ENCODE measurements at regions not wholly inside any gene's neighbourhood (a gene's known extent, or its start where the extent isn't known, plus 50 kb on each side); places are given as distances from the start of the nearest gene placed in this dataset.
A peak's percentile ranks its signal among the peaks of the same experiment; 100 is the strongest.

DNA sequence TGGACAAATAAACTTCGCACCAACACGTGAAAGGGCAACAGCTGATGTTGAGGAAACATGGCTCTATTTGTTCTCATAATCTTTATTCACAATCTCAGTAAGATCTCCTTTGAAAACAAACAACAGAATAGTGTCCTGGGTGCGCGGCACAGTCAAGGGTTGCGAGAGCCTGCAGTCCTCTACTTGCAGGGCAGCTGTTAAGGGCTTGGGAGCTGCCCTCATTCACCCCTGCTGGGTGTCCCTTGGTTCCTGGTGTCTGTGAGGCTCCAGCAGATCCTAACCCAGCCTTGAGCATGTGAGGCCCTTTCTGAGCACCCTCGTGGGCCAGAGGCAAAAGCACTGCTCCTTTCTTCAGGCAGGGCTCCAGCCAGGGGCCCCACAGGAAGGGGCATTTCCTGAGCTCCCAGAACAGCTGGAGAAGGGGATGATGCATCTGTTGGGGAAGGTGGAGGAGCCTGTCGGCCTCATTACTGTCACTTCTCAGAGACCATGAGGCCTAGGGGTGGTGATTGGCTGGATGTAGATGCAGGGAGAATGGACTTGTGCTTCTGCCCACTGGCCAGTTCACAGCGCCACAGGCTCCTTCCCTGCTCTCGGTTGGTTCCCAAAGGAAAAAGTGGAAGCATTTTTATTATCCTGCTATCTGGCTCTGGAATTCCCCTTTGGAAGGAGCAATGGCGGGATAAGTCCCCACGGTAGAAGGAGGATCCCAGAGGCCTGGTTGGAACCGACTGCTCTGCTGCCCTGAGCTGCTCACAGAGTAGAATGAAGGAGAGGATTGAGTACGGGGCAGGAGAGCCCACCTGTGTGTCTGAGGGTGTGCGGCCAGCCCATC, 51.9 kb upstream of the KLF13 start:
- no peak overlapping the region; the same call in 1 of the 2 replicates for H2AFZ ChIP-seq (ENCODE audit: low read length)

More for the DNA sequence above, 51.9 kb upstream of the KLF13 start:
- FAIRE-seq (no peak), DNase-seq (ENCODE audit: low read depth in 1 of 2, low spot score in 2 of 2) (peak in 1 of 2 experiments; percentile 35)
- H3K79me1 ChIP-seq (ENCODE audit: low read depth, low read length): no peaks in the 10 kb centered on the region
- no peak overlapping the region for H2BK5ac ChIP-seq (ENCODE audit: low read depth, low read length)
- H3K14ac ChIP-seq (ENCODE audit: insufficient read length): no peak overlapping the region
- no peak overlapping the region for H3K56ac ChIP-seq (replicated peaks; ENCODE audit: insufficient read length, low read depth, low read length)
- no peak overlapping the region for H3K18ac ChIP-seq (ENCODE audit: extremely low read depth, low read length)
- no peak overlapping the region for H4K91ac ChIP-seq (replicated peaks; ENCODE audit: insufficient read length, low read length)
- peaks cover 0 to 5% (median under 1%) of the 10 kb centered on the region in 4 experiments; a peak in 4 of 7 replicates for H3K4me1 ChIP-seq (replicated peaks in 1 of 4; ENCODE audit: control insufficient read depth in 3 of 4, insufficient read depth in 4 of 4, low read length in 3 of 4)
- H3K23me2 ChIP-seq (ENCODE audit: low read depth, low read length): no peaks in the 10 kb centered on the region
- no peak overlapping the region; the same call in 1 of the 2 replicates for H4K8ac ChIP-seq (ENCODE audit: extremely low read depth, insufficient read depth, low read length)
- H3K9me3 ChIP-seq (ENCODE audit: insufficient read depth in 2 of 2, low read depth in 1 of 2, low read length in 1 of 2): no peaks in the 10 kb centered on the region
- no peak overlapping the region for H2BK20ac ChIP-seq (ENCODE audit: low read length)
- no peak overlapping the region for H3K27ac ChIP-seq (ENCODE audit: low read depth, low read length)
- H4K20me1 ChIP-seq (replicated peaks in 1 of 2; ENCODE audit: control insufficient read depth in 1 of 2, insufficient read depth in 2 of 2, low read length in 2 of 2): no peaks in the 10 kb centered on the region
- H3K36me3 ChIP-seq (ENCODE audit: control insufficient read depth in 2 of 4, insufficient read depth in 4 of 4, low read length in 3 of 4): no peaks in the 10 kb centered on the region
- no peaks in the 10 kb centered on the region for H3K27me3 ChIP-seq (replicated peaks in 1 of 4; ENCODE audit: control insufficient read depth in 3 of 4, extremely low read depth in 1 of 4, insufficient read depth in 3 of 4, low read length in 3 of 4)
- ChIA-PET CTCF (ENCODE audit: partially characterized antibody) (interaction anchor here (0.6 to 1.2 kb wide), 4 partner anchors 63 to 234 kb away, joined by 3 read pairs; no protein-coding TSS in a partner anchor), POLR2A (ENCODE audit: partially characterized antibody) (no interaction called here)
- no peak overlapping the region for H3K9ac ChIP-seq (replicated peaks in 1 of 4; ENCODE audit: extremely low read depth in 1 of 4, low read depth in 3 of 4, low read length in 3 of 4)
- WGBS, 2 experiments (ENCODE audit: extremely low coverage in 1 of 2, insufficient coverage in 1 of 2, insufficient read length in 1 of 2, insufficient replicate concordance in 2 of 2, low coverage in 1 of 2, low lambda C conversion rate in 2 of 2, missing lambda C conversion rate in 1 of 2): 86% methylated on average over 13 of the region's 14 CpGs; no CpG with 5 or more reads in 1 of the 2 experiments
- no peak overlapping the region for H2BK120ac ChIP-seq (replicated peaks; ENCODE audit: low read depth, low read length)
- no peak overlapping the region for H4K5ac ChIP-seq (ENCODE audit: insufficient read length, low read depth, low read length)
- H3K4ac ChIP-seq (replicated peaks; ENCODE audit: insufficient read length, low read depth, low read length): no peak overlapping the region
- H3K4me2 ChIP-seq (ENCODE audit: insufficient read depth in 1 of 2, low read depth in 2 of 2, low read length in 2 of 2): no peak overlapping the region
- H3K23ac ChIP-seq (ENCODE audit: insufficient read length): no peak overlapping the region
- TF ChIP-seq RFX5 (IDR thresholded peaks at IDR 0.05; ENCODE audit: borderline replicate concordance, low read depth, low read length): no peak
- TF ChIP-seq TAF7 (optimal IDR thresholded peaks at IDR 0.05; ENCODE audit: borderline replicate concordance, low read depth, low read length): no peak
- no peak for TF ChIP-seq EP300 (IDR thresholded peaks at IDR 0.05; ENCODE audit: borderline replicate concordance in 1 of 2, low read depth in 2 of 2, low read length in 2 of 2)
- no peak overlapping the region for H3K4me3 ChIP-seq (ENCODE audit: extremely low read depth in 1 of 4, insufficient read depth in 2 of 4, low read depth in 3 of 4, low read length in 4 of 4)
- H2BK12ac ChIP-seq (ENCODE audit: low read depth, low read length): no peak overlapping the region
- no peak overlapping the region for H2AK5ac ChIP-seq (ENCODE audit: low read depth, low read length)
- H3K79me2 ChIP-seq (ENCODE audit: control insufficient read depth in 1 of 2, insufficient read depth in 2 of 2, low read length in 2 of 2): no peaks in the 10 kb centered on the region
- 0 out of 2 replicates have a peak overlapping the region, but pooled peaks have one; percentile 16 for H2BK15ac ChIP-seq (ENCODE audit: low read length)
